ENCODE measurements at regions not wholly inside any gene's neighbourhood (a gene's known extent, or its start where the extent isn't known, plus 50 kb on each side); places are given as distances from the start of the nearest gene placed in this dataset.

DNA sequence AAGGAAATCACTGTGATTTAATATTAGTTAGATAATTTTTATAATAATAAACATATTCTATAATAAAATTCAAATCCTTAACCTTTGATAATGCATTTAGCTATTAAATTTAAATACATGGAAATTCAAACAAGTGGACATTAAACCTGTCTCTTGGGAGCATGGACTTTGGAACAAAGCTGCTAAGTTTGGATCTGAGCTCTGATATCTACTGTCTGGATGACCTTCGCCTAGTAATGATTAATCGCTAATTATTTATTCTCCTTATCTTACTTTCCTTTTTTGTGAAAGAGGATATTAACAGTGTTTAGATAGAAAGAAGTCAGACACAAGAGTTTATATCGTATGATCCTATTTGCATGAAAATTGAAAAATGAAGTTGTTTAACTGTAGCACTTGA, 980.9 kb downstream of the FSTL5 start:
- TF ChIP-seq CTCF (IDR thresholded peaks at IDR 0.05; ENCODE audit: low read depth, low read length), result no peak
- no peak for DNase-seq (ENCODE audit: extremely low read depth, low read depth)

DNA sequence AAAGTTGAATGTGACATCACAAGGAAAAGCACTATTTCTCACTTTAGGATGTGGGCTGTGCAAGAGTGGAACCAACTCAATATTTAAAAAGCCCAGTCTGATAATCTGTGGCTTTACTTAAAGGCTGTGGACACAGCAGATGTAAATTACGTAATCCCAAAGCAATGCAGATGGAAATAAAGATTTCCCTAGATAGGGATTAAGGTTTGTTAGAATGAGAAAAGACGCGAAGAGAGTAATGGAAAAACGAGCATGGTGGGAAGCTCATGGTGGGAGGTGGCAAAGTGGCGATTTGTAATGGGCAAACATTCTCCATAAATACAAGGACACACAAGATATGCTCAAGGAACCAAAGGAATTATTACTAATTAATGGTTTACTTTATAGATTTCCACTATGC, 985.5 kb downstream of the FSTL5 start:
- TF ChIP-seq CTCF (IDR thresholded peaks at IDR 0.05; ENCODE audit: low read depth, low read length), result no peak

GRCh38 chr4:161172396-161173026, 991.3 kb downstream of the FSTL5 start:
- TF ChIP-seq CTCF (IDR thresholded peaks at IDR 0.05; ENCODE audit: low read depth, low read length), result no peak

More for the DNA sequence above, 985.5 kb downstream of the FSTL5 start:
- no peak for DNase-seq (ENCODE audit: extremely low read depth, low read depth)

GRCh38 chr4:161167539-161167938, 996.3 kb downstream of the FSTL5 start:
- no peak for DNase-seq (ENCODE audit: extremely low read depth, low read depth)
- TF ChIP-seq CTCF (IDR thresholded peaks at IDR 0.05; ENCODE audit: low read depth, low read length), result no peak

More at GRCh38 chr4:161172396-161173026, 991.3 kb downstream of the FSTL5 start:
- DNase-seq (ENCODE audit: extremely low read depth, low read depth), result no peak

DNA sequence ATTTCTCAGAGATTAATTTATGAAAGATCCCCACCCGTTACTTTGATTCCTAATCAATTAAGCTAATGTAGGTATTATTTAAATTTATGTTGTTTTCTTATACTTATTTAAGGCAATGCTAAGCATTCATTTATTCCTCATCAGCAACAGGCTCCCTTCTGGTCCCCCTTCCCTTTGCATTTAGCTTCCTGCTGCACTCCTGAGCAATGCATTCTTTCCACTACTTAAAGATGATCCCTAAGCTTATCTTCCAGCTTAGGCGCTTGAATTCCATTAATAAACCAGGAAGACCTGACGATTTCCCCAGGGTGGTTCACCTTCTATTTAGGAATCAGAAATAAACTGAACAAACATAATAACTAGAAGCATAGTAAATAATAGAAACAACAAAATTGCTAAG, 1003.1 kb downstream of the FSTL5 start:
- TF ChIP-seq CTCF (IDR thresholded peaks at IDR 0.05; ENCODE audit: low read depth, low read length), result no peak
- DNase-seq (ENCODE audit: extremely low read depth, low read depth), result no peak

- TF ChIP-seq CTCF (IDR thresholded peaks at IDR 0.05; ENCODE audit: low read depth, low read length), result no peak
- DNase-seq (ENCODE audit: extremely low read depth, low read depth), result no peak
Measured at GRCh38 chr4:161148051-161148450, 1015.7 kb downstream of the FSTL5 start.

GRCh38 chr4:161143375-161143774, 1020.4 kb downstream of the FSTL5 start:
- TF ChIP-seq CTCF (IDR thresholded peaks at IDR 0.05; ENCODE audit: low read depth, low read length), result no peak
- DNase-seq (ENCODE audit: extremely low read depth, low read depth), result no peak

All from AG09319 (cell line).